ENCODE measurements at regions not wholly inside any gene's neighbourhood (a gene's known extent, or its start where the extent isn't known, plus 50 kb on each side); places are given as distances from the start of the nearest gene placed in this dataset.

DNA sequence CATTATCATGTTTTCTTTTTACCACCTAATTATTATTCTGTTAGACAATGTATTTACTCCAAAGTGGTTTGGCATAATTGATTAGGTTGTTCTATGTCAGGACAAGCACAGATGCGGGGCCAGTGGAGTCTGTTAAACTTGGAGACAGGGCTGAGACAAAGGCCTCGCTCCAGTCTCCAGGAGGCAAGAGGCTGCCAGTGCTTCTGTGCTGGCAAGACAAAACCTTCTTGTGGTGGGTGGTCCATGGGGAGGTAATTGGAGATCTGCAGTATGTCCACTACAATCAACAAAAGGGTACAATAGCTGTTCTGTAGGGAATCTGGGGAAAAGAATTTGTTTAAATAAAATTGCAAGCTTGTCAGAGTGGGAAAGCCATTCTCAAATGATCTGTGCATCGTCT is 677.2 kb upstream of the SLC35B3 start:
- DNase-seq (ENCODE audit: low spot score) = no peak

DNA sequence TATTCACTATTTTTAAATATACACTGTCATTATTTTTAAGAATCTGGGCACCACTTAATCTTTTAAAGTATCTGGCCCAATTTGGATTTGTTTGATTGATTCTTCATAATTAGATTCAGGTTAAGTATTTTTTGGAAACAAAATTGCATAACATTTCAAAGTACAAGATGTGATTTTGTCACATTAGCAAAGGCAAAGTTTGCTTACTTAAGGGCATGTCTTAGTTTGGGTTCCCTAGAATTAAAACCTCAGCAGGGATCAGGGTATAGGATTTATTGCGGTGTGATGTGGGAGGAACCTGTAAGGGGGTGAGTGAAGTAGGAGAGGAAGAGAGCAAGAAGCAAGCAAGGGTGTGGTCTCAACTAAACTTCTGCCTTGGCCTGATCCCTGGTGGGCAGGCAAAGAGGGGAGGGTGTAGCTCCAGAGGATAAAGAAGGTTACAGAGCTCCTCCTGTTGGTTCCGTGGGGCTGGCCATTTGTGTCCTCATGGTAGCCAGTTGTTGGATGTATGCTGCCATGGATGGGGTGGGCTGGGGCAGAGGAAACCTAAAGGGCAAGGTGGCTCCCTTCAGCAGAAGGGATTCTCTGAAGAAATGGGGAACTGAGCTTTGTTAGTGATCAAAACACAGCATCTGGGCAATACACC is 668.7 kb upstream of the SLC35B3 start:
- no peak for DNase-seq (ENCODE audit: low spot score)

DNA sequence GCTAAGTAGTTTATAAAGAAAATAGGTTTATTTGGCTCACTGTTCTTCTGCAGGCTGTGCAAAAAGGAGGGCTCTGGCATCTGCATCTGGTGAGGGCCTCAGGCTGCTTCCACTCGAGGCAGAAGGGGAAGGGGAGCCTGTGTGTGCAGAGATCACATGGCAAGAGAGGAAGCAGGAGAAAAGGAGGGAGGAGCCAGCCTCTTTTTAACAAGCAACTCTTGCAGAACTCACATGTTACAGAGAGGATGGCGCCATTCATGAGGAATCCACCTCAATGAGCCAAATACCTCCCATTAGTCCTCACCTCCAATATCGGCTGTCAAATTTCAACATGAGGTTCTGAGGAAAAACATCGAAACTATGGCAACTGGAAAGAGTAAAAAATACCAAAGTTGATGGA is 666.6 kb upstream of the SLC35B3 start:
- no peak for DNase-seq (ENCODE audit: low spot score)

DNA sequence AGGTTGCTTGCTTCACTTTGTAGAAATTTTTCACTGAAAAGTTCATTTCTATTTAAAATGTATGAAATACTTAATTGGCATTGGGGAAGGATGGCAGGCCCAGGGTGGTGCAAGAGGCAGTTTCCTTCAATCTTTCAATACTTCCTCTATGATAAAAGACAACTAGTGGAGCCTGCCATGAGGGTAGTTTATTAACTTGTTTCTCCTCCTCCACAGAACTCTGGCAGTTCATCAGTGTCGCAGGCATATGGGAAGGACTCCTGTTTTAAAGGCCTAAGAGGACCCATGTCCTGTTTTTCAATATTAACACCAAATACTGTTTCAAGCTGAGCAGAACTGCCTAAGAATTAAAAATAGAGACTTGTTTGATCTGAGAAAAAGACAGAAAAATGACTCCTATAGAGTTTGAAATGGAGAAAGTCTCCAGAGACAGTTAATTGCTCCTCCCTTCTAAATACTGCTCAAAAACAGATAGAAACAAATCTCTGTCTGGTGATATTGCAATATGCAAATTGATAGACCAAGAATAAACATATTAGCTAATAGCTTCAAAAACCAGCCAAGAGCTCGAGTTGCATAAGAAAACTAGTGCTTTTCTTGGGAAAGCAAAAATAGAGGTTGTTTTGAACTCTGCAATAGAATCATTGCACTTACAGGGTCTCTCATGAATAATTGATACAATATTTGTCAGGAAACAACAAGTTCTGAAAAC is 665.7 kb upstream of the SLC35B3 start:
- no peak for DNase-seq (ENCODE audit: low spot score)

DNA sequence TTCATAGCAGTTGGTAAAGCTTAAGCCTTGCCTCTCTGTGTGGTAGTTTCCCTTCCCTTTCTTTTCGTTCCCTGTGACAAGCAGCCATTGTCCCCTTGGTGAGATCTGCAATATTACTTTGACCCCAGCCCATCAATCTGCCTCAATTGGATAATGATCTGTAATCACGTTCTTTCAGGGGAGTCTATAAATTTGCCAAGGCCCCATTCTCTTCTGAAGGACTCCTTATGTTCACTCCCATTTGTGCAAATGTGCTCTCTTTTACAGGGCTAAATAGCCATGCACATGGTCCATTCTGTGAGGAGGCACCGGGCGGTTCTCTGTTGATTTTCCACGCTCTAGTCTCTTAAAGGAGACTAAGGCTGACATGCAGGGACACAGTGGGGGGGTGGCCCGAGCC is 660.4 kb upstream of the SLC35B3 start:
- DNase-seq (ENCODE audit: low spot score) = no peak

DNA sequence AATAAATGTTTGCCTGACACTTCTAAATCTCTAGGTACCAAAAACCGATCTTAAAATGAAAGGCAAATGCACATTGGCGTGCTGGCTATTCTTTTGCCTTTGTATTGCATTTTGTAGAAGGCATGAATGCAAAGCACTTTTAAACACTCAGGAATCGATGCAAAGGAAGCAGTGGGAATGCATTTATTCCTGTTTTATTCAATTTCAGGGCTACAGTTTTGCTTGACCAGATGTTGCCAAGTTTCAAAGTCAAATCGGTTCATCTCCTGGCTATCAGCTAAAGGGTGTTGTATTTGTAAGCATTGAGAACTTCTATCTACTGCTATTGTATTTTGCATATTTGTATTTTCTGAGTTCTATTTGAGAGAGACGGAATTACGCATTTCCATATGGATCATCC is 659.8 kb upstream of the SLC35B3 start:
- no peak for DNase-seq (ENCODE audit: low spot score)

DNA sequence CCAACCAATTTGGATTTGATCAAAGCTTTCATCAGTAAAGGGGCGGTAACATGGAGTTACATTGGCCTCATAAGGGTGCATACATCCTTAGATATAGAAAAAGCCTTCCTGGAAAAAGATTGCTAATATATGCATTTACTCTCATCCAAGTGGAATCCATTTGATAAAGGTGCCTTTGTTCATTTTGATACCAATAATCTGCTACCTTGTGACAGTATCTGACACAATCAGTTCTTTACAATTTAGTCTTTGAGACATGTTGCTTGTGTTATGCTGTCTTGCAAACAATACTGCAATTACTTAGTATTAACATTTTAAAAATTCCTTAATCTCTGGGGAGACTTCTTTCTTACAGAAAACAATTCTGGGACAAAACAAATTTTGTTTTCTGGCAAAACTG is 654.4 kb upstream of the SLC35B3 start:
- DNase-seq (ENCODE audit: low spot score) = no peak

DNA sequence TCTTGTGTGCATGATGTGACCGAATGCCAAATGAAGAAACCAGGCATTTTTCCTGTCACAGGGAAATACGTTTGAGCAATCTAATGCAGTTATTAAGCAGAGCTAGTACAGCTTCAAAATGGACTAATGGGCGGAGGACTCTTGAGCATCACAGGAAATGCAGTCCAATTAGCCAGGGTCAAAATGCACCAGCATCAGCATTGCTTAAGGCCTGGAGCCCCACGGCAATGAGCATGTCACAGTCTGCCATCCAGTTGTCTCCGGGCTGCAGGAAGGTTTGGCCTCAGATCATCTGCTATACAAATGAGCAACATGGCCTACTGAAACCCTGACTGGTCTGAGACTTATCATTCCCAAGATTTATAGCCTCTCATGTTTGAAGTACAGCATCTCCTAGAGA is 652.1 kb upstream of the SLC35B3 start:
- DNase-seq (ENCODE audit: low spot score) = no peak

DNA sequence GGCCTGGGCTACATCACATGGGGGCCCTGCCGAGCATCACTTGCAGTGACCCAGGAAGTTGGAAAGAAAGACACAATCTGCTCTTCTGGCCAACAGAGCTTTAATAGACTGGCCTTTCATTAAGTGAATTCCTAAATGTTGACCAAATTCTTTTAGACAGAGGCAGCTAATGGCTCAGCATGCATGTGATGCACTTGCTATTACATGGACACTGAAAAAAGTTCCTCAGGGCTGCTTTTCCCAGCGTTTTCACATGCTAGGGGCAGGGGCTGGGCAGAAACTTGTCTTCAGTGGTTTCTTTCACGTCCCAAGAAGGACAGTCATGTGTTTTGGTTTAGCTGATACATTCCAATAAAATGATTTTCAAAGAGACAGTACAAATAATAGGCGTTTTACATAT is 651.0 kb upstream of the SLC35B3 start:
- no peak for DNase-seq (ENCODE audit: low spot score)

DNA sequence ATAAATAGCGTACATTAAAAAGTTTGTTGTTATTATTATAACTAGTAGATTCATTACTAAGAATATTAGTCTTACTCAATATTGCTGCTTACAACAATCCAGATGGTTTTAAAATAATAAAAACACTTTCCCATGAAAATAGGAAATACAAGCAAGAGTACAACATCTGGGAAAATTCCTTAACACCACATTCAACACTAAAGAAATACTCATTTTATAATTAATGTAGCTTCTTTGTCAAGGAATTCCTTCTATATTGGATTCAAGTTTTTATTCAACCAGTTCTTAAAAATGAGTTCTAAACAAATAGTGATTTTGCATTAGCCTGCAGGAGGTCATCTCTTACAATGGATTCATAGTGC is 650.3 kb upstream of the SLC35B3 start:
- DNase-seq (ENCODE audit: low spot score) = no peak

DNA sequence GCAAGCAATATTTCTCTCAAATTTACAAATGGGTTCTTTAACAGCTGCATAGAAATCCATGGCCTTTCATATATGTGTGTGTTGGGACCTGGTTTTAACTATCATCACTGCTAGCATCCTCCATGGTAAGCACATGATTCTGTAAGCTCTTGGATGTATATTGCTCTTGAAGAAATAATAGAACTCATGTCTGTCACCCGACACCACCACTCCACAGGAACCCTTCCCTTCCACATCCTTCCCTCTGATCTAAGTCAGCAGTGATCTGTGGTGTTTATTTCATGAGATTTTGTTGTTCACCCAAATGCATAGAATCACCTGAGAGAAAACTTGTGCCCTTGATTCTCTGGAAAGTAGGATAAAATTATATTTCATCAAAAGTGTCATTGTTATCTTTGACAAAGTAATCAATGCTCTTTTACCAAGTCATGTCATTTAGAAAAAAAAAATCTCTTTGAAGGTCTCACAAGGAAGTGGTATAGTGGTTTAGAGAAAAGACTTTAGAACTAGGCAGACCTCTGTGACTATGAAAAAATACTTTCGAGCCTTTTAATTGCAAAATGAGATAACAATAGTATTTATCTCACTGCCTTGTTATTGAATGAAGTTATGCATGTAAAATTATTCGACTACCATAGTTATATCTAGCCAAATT is 649.8 kb upstream of the SLC35B3 start:
- no peak for DNase-seq (ENCODE audit: low spot score)

DNA sequence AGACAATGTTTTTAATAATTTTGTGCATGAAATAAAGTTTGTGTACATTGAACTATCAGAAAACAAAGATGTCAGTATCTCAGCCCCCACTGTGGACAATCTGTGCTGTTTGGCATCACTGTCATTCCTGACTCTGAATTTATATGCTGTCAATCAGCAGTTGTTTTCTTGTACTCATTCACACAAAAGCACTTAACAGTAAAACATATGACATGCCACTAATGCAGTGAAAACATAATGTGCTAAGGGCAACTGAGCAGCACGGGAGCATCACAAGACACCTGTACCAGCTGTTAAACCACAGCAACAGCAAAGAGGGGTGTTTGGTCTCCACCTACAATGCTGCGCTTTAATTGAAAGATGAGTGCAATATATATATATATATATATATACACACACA is 647.8 kb upstream of the SLC35B3 start:
- DNase-seq (ENCODE audit: low spot score) = no peak

DNA sequence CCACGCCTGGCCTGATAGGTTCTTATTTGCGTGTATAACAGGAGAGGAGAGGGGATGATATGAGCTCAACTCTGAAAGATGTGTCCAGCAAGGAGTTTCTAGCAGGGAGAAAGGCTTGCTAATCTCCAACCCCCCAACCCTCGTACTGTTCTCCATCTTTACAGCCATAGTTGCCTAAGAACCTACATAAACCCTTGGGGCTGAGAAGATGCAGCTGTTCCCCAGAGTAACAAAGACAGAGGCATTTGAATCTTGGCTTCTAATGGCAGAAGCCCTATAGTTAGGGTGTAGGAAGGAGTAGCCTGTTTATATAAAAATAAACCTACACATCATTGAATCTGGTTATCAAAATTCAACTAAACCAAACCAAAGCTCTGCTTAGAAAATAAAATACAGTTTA is 631.4 kb upstream of the SLC35B3 start:
- DNase-seq (ENCODE audit: low spot score) = no peak

DNA sequence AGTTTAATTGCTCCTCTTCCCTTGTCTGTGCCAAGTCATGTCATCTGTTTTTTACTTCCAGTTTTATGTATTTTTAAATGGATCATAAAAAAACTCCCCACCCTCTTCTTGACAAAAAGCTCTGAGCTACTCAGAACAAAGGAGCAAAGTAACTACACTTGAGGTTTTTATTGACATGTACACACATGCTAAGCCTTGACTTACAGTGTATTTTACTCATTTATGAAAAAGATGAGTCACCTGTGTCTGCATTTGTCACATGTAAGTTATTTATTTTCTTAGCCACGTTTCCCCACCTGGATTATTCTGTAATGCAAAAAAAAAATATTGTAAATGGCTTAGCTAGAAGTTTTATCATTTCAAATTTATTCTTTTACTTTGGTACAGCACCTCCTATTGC is 628.8 kb upstream of the SLC35B3 start:
- no peak for DNase-seq (ENCODE audit: low spot score)

DNA sequence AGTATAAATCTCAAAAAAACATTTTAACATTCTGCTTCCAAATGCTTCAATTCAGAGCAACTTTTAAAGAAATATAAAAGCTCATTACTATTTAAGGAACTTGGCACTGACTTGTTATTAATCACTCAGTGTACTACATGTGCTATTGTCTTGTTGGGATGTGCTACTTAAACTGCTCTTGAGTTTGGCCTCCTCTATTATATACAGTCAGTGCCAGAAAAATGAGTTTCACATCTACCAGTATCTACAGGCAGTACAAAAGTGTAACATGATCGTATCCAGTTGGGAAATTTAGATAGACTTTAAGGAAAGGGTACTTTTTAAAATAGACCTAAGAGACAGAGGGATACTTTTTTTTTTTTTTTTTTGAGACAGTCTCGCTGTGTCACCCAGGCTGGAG is 627.3 kb upstream of the SLC35B3 start:
- no peak for DNase-seq (ENCODE audit: low spot score)

DNA sequence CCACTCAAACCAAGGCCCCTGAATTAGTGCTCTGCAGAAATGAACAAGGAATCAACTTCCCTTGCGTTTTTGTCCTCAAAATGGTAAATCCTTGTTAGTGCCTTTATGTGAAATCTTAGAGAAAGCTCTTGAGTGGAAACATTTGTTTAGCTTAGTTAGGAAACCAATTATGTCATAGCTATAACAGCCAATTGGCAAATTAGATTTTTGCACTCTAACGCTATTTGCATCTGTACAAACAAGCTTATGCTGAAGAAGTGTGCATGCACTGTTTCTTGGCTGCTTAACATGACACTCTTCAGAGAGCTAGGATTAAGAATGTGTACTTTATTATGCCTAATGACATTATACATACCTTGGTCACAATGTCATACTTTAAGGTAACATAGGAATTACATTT is 622.6 kb upstream of the SLC35B3 start:
- no peak for DNase-seq (ENCODE audit: low spot score)

DNA sequence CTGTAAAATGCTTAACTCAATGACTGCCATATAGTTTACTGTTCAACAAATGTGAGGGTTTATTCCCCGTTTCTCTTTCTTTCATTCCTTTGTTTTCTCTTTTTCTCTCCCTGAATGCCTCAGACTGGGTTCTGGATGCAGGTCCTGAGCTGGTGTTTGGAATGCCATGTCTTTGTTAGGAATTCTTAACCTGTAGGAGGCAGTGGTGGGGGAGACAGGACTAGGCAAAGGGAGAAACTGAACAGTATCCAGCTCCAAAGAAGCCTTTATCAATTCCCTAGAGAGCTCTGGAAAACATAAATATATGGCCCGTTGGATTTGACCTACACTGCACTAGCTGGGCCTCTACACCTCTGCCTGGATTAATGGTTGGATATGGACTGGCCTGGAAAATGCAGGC is 621.2 kb upstream of the SLC35B3 start:
- no peak for DNase-seq (ENCODE audit: low spot score)

DNA sequence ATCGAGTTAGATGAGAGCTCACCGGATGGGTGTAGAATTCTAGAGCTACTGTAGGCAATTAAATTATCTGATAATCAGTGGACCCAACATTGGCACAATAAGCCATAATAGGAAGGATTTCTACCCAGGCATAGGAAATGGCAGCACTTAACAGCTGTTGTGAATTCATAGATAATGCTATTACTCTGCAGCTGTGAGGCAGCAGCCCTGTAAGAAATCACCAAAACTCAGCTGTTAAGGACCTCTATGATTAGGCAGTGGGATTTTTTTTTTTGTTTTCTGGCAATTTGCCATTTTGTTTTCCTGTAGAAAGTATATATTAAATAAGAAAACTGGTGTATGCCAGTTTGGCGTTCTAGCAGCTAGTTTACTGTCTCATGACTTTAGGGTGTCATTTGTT is 609.1 kb upstream of the SLC35B3 start:
- DNase-seq (ENCODE audit: low spot score) = no peak

DNA sequence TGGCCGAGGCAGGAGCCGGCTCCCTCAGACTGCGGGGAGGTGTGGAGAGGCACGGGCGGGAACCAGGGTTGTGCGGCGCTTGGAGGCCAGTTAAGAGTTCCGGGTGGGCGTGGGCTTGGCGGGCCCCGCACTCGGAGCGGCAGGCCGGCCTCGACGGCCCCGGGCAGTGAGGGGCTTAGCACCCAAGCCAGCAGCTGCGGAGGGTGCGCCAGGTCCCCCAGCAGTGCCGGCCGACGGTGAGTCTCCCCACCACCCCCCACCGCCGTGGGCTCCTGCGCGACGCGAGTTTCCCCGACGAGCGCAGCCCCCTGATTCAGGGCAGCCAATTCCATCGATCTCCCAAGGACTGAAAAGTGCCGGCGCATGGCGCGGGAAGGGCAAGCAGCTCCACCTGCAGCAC is 605.4 kb upstream of the SLC35B3 start:
- DNase-seq (ENCODE audit: low spot score) = no peak

DNA sequence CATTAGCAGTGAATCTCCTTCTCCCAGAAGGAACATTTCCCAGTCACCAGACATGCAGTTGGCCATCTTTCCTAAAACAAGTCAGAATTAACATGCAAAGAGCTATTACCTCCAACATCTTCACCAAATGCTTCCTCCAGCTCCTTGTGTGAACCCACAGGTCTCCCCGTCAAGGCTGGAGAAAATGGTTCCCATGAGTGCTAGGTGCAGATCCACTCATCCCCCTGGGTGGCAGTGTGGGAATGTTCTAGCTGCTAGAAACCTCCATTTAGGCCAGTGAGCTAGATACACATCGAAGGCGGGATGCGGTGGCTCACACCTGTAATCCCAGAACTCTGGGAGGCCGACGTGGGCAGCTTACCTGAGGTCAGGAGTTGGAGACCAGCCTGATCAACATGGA is 603.9 kb upstream of the SLC35B3 start:
- DNase-seq (ENCODE audit: low spot score) = no peak

DNA sequence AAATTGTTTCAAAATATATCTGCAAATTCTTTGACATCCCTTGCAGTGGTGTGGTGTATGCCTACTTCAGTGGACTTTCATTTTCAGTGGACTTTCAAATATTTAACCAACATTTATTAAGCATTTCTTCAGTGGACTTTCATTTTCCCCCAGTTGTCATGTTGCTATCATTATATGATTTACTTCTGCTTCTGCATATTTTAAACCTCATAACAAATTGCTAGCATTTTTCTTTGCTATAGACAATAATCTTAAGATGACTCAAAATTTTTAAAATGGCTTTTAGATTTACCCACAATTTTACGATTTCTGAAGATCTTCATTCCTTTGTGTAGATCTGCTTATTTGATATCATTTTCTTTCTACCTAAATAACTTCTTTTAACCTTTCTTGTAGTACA is 592.7 kb upstream of the SLC35B3 start:
- no peak for DNase-seq (ENCODE audit: low spot score)

DNA sequence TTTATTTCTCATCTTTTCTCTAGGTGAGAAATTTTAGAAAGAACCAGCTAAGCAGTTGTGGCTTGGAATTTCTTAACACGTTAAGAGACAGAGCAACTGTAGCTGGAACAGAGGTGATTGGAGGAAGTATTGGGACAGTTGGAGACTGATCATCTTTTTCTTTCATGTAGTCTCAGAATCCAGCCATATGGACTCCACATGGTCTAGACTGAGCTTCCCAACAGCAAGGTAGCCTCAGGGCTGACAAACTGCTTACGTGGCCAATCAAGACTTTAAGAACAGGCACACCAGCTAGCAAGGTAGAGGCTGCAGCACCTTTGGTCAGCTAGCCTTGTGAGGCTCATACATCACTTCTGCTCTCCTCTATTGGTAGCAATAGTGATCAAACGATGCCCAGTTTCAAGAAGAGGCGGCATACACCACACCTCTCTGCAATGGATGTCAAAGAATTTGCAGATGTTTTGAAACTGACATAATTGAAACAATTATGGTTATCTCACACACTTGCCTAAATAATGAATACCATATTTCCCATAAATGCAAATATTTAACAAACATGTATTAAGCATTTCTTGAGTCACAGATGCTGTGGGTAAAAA is 590.5 kb upstream of the SLC35B3 start:
- no peak for DNase-seq (ENCODE audit: low spot score)

DNA sequence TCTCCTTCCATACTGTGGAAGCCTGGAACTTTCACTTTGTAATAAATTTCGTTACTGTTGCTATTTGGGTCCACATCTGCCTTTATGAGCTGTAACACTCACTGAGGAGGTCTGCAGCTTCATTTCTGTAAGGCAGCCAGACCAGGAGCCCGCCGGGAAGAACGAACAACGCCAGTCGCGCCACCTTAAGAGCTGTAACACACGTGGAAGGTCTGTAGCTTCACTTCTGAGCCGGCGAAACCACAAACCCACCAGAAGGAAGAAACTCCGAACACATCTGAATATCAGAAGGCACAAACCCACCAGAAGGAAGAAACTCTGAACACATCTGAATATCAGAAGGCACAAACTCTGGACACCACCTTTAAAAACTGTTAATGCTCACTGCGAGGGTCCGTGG is 589.9 kb upstream of the SLC35B3 start:
- no peak for DNase-seq (ENCODE audit: low spot score)
